ENCODE measurements at regions not wholly inside any gene's neighbourhood (a gene's known extent, or its start where the extent isn't known, plus 50 kb on each side); places are given as distances from the start of the nearest gene placed in this dataset.

GRCh38 chr18:42339372-42339771 lies 384.3 kb downstream of the PIK3C3 start:
- H3K4me1 ChIP-seq (ENCODE audit: low read depth) = no peaks in the 10 kb centered on the region
- no peaks in the 10 kb centered on the region for H3K27me3 ChIP-seq
- DNase-seq (ENCODE audit: low read depth in 1 of 2, low spot score in 1 of 2) = no peak
- H3K27ac ChIP-seq = no peak overlapping the region
- no peaks in the 10 kb centered on the region for H3K9me3 ChIP-seq (ENCODE audit: low read depth)
- no peaks in the 10 kb centered on the region for H3K36me3 ChIP-seq
- H3K4me3 ChIP-seq = no peak overlapping the region
- TF ChIP-seq CTCF (IDR thresholded peaks at IDR 0.05; ENCODE audit: low read depth, low read length) = no peak

GRCh38 chr18:42340423-42341009 lies 385.5 kb downstream of the PIK3C3 start:
- TF ChIP-seq CTCF (IDR thresholded peaks at IDR 0.05; ENCODE audit: low read depth, low read length) = no peak
- Histone ChIP-seq H3K4me3 (no peak overlapping the region), H3K27me3 (no peaks in the 10 kb centered on the region), H3K4me1 (ENCODE audit: low read depth) (no peaks in the 10 kb centered on the region), H3K36me3 (no peaks in the 10 kb centered on the region), H3K9me3 (ENCODE audit: low read depth) (no peaks in the 10 kb centered on the region), H3K27ac (no peak overlapping the region)
- DNase-seq (ENCODE audit: low read depth in 1 of 2, low spot score in 1 of 2) = no peak

GRCh38 chr18:42341423-42341822 lies 386.4 kb downstream of the PIK3C3 start:
- DNase-seq (ENCODE audit: low read depth in 1 of 2, low spot score in 1 of 2) = no peak
- Histone ChIP-seq H3K9me3 (ENCODE audit: low read depth) (no peaks in the 10 kb centered on the region), H3K36me3 (no peaks in the 10 kb centered on the region), H3K4me1 (ENCODE audit: low read depth) (no peaks in the 10 kb centered on the region), H3K27ac (no peak overlapping the region), H3K4me3 (no peak overlapping the region), H3K27me3 (no peaks in the 10 kb centered on the region)
- TF ChIP-seq CTCF (IDR thresholded peaks at IDR 0.05; ENCODE audit: low read depth, low read length) = no peak

- H3K27me3 ChIP-seq = no peaks in the 10 kb centered on the region
- H3K36me3 ChIP-seq = no peaks in the 10 kb centered on the region
- no peaks in the 10 kb centered on the region for H3K9me3 ChIP-seq (ENCODE audit: low read depth)
- H3K4me1 ChIP-seq (ENCODE audit: low read depth) = no peaks in the 10 kb centered on the region
- no peak overlapping the region for H3K4me3 ChIP-seq
- DNase-seq (ENCODE audit: low read depth in 1 of 2, low spot score in 1 of 2) = no peak
- no peak for TF ChIP-seq CTCF (IDR thresholded peaks at IDR 0.05; ENCODE audit: low read depth, low read length)
- no peak overlapping the region for H3K27ac ChIP-seq
These were observed 393.7 kb downstream of the PIK3C3 start for GRCh38 chr18:42348722-42349121.

GRCh38 chr18:42351455-42351854 lies 396.4 kb downstream of the PIK3C3 start:
- H3K27ac ChIP-seq = no peak overlapping the region
- H3K36me3 ChIP-seq = no peaks in the 10 kb centered on the region
- no peak overlapping the region for H3K4me3 ChIP-seq
- H3K4me1 ChIP-seq (ENCODE audit: low read depth) = no peaks in the 10 kb centered on the region
- no peaks in the 10 kb centered on the region for H3K27me3 ChIP-seq
- TF ChIP-seq CTCF (IDR thresholded peaks at IDR 0.05; ENCODE audit: low read depth, low read length) = no peak
- DNase-seq (ENCODE audit: low read depth in 1 of 2, low spot score in 1 of 2) = peak in 1 of 2 donors; percentile 25
- no peaks in the 10 kb centered on the region for H3K9me3 ChIP-seq (ENCODE audit: low read depth)

- no peak for DNase-seq (ENCODE audit: low read depth in 1 of 2, low spot score in 1 of 2)
These were observed 405.7 kb downstream of the PIK3C3 start for GRCh38 chr18:42360716-42361115.

More at GRCh38 chr18:42360716-42361115, 405.7 kb downstream of the PIK3C3 start:
- Histone ChIP-seq H3K4me3 (no peak overlapping the region), H3K9me3 (ENCODE audit: low read depth) (no peaks in the 10 kb centered on the region), H3K4me1 (ENCODE audit: low read depth) (no peaks in the 10 kb centered on the region), H3K36me3 (no peaks in the 10 kb centered on the region), H3K27me3 (no peaks in the 10 kb centered on the region), H3K27ac (no peak overlapping the region)
- no peak for TF ChIP-seq CTCF (IDR thresholded peaks at IDR 0.05; ENCODE audit: low read depth, low read length)

Measured in cardiac muscle cell (in vitro differentiated cells and primary cell).